Activated CD8-positive, alpha-beta T cell treated with anti-CD3 and anti-CD28 coated beads for 36 hours (primary cell): ENCODE measurements at regions not wholly inside any gene's neighbourhood (a gene's known extent, or its start where the extent isn't known, plus 50 kb on each side); places are given as distances from the start of the nearest gene placed in this dataset.

ENCODE experiments used
- ATAC-seq: fragments of 200-7000 bp; cut with Tn5 transposase; one replicate; pipeline ENCODE4 v1.10.0; 2021; ENCODE audit warnings: mild to moderate bottlenecking, moderate library complexity
- CTCF ChIA-PET: fragments of 350-600 bp; sonication (Branson Sonifier 250); formaldehyde crosslinking; loops from one replicate; lab custom pipeline; 2021; ENCODE audit warnings: antibody characterized with exemption; lab: Charles Lee
- POLR2A ChIA-PET: fragments of 350-600 bp; sonication (Branson Sonifier 250); formaldehyde crosslinking; loops from one replicate; lab custom pipeline; 2021; ENCODE audit warnings: antibody characterized with exemption; lab: Charles Lee
- DNase-seq: peaks from one replicate; pipeline ENCODE4 v3.0.0-alpha.2; 2020
- H3K27ac Mint-ChIP-seq: one replicate; pipeline ENCODE4 v1.8.0; 2021; ENCODE audit warnings: mild to moderate bottlenecking, mixed read lengths
- H3K27me3 Mint-ChIP-seq: one replicate; pipeline ENCODE4 v1.8.0; 2021; ENCODE audit warnings: mixed read lengths
- H3K36me3 Mint-ChIP-seq: one replicate; pipeline ENCODE4 v1.8.0; 2021; ENCODE audit warnings: low read depth, mixed read lengths
- H3K4me1 Mint-ChIP-seq: one replicate; pipeline ENCODE4 v1.8.0; 2021; ENCODE audit warnings: low read depth, mixed read lengths
- H3K4me3 Mint-ChIP-seq: one replicate; pipeline ENCODE4 v1.8.0; 2021; ENCODE audit warnings: mild to moderate bottlenecking, moderate library complexity, mixed read lengths
- H3K9me3 Mint-ChIP-seq: one replicate; pipeline ENCODE4 v1.8.0; 2021; ENCODE audit warnings: mixed read lengths
- intact Hi-C: fragments of 100-400 bp; cut with micrococcal nuclease; formaldehyde crosslinking; loops from one replicate; pipeline ENCODE4 v1.10.0; 2022
- TF ChIP-seq, protein P1 (sequence below): fragments of 200-600 bp; IDR thresholded peaks from one replicate; pipeline ENCODE4 v1.8.0; 2022; ENCODE audit warnings: antibody characterized with exemption, mild to moderate bottlenecking

DNA sequence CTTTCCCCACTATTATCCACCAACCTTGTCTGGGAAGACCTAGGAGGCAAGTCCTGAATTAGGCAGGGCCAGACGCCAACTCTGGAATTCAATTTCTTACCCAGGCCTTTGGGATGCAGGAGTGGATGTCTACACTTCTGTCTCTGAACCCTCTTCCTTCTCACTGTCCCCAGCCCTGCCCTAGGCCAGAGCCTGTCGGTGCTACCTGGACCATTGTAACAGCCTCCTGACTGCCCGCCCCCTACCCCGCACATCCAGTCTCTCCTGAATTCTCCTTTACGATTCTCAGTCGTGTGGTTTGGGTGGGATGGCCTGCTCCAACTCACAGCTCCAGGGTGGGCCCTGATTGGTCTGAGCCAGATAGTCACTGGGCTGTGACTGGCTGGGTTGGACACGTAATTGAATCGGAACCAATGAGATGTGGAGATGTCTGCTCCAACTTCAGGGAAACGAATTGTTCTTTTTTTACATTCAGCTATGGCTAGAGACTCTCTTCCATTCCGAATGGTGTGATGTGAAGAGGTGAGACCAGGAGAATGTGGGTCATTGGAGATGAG, 304.6 kb downstream of the PTPRU start:
- DNase-seq: no peak
- Mint-ChIP-seq H3K4me1 (no peaks in the 10 kb centered on the region), H3K27me3 (no peaks in the 10 kb centered on the region), H3K9me3 (no peaks in the 10 kb centered on the region), H3K4me3 (no peak overlapping the region), H3K36me3 (no peaks in the 10 kb centered on the region), H3K27ac (no peak overlapping the region)
- TF ChIP-seq, protein P1, sequence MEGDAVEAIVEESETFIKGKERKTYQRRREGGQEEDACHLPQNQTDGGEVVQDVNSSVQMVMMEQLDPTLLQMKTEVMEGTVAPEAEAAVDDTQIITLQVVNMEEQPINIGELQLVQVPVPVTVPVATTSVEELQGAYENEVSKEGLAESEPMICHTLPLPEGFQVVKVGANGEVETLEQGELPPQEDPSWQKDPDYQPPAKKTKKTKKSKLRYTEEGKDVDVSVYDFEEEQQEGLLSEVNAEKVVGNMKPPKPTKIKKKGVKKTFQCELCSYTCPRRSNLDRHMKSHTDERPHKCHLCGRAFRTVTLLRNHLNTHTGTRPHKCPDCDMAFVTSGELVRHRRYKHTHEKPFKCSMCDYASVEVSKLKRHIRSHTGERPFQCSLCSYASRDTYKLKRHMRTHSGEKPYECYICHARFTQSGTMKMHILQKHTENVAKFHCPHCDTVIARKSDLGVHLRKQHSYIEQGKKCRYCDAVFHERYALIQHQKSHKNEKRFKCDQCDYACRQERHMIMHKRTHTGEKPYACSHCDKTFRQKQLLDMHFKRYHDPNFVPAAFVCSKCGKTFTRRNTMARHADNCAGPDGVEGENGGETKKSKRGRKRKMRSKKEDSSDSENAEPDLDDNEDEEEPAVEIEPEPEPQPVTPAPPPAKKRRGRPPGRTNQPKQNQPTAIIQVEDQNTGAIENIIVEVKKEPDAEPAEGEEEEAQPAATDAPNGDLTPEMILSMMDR: no peak
- CTCF ChIA-PET: no interaction called here
- intact Hi-C loops: no loop called here
- no peak for ATAC-seq
- POLR2A ChIA-PET: no interaction called here

DNA sequence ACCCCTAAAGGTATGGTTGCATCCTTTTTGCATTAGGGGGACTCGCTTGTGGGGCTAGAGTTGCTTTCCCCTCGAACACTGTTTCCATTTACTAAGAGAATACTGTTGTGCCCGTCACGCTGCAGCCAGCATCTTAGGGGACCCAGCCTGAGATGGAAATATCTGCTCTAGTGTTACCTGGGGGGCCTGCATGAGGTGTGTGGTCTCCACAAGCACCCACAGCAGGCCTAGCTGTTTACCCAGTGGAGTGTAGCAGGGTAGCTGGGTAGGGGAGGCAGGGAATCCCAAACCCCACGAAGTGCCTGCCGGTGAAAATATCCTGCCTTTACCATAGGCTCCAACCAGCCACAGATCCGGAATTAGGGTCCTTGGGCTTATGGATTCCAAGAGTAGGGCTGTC, 303.6 kb downstream of the PTPRU start:
- POLR2A ChIA-PET: no interaction called here

DNA sequence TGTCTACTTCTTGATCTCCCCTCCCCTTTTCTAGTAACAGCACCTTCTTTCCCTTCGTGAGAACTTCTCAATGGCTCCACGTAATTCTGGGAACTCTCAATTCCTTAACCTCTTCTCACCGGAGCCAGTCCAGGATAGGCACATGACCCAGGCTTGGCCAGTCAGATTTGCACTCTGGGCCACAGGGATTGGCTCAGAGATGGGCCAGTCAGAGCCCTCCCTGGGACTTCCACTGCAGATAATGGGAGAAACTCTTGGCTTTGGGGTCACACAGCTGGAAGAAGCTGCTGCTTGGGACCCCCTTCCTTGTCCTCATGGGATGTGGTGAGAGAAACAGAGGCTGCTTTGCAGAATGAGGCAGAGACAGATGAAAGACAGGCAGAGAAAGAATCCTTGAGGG, 302.3 kb downstream of the PTPRU start:
- TF ChIP-seq, protein P1: no peak
- ChIA-PET CTCF (no interaction called here), POLR2A (no interaction called here)
- intact Hi-C loops: no loop called here
- Mint-ChIP-seq H3K27ac (no peak overlapping the region), H3K4me1 (no peaks in the 10 kb centered on the region), H3K9me3 (peaks cover 4% of the 10 kb centered on the region), H3K27me3 (no peaks in the 10 kb centered on the region), H3K4me3 (no peak overlapping the region), H3K36me3 (no peaks in the 10 kb centered on the region)
- DNase-seq (no peak), ATAC-seq (no peak)

More for the DNA sequence above, 303.6 kb downstream of the PTPRU start:
- H3K27ac Mint-ChIP-seq: no peak overlapping the region
- no peaks in the 10 kb centered on the region for H3K27me3 Mint-ChIP-seq
- H3K4me1 Mint-ChIP-seq: no peaks in the 10 kb centered on the region
- ATAC-seq (no peak), DNase-seq (no peak)
- CTCF ChIA-PET: no interaction called here
- H3K4me3 Mint-ChIP-seq: no peak overlapping the region
- TF ChIP-seq, protein P1: no peak
- H3K9me3 Mint-ChIP-seq: no peaks in the 10 kb centered on the region
- H3K36me3 Mint-ChIP-seq: no peaks in the 10 kb centered on the region
- intact Hi-C loops: no loop called here

DNA sequence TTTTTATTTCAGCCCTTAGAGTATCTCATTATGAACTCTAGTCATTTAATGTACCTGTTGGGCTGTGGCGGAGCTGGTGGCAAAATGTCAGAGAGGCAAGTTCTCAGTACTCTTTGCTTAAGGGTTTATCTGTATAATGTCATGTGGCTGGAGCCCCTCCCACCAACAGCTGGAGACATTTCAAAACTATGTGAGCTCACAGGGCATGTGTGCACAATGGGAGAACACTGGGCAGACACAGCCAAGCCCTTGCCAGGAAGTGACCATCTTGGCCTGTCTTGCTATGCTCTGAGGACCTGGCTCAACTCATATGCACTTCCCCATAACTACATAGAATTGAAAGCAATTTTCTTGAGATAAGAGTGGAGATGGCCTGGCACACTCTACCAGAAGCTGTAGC, 296.4 kb downstream of the PTPRU start:
- Mint-ChIP-seq H3K36me3 (no peaks in the 10 kb centered on the region), H3K4me3 (no peak overlapping the region), H3K27me3 (no peaks in the 10 kb centered on the region), H3K4me1 (no peaks in the 10 kb centered on the region), H3K27ac (no peak overlapping the region), H3K9me3 (peaks cover 20% of the 10 kb centered on the region)
- ChIA-PET POLR2A (no interaction called here), CTCF (interaction anchor here (0.7 kb wide), 1 partner anchor 329 kb away, joined by 3 read pairs; no protein-coding TSS in a partner anchor)
- no peak for ATAC-seq
- TF ChIP-seq, protein P1: no peak
- intact Hi-C loops: no loop called here
- DNase-seq: no peak

DNA sequence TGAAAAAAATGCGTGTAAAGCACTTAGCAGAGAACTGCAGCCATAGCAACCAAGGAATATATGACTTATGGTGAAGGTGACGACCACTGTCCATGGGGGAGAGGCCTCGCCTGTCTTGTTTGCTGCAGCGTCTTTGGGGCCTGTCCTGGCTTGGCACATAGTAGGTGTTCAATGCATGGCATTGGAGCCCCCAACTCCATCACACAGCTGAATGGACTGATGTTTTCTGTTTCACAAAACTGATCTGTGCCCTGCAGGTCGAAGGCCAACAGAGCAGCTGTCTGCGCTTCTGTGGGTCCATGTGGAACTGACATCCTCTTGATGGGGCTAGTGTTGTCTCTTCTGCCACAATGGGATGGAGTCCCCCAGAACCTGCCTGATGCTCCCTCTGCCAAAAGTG, 296.0 kb downstream of the PTPRU start:
- no peaks in the 10 kb centered on the region for H3K4me1 Mint-ChIP-seq
- no peak overlapping the region for H3K4me3 Mint-ChIP-seq
- DNase-seq: no peak
- no peaks in the 10 kb centered on the region for H3K36me3 Mint-ChIP-seq
- no peak for ATAC-seq
- POLR2A ChIA-PET: no interaction called here
- CTCF ChIA-PET: no interaction called here
- H3K9me3 Mint-ChIP-seq: peaks cover 20% of the 10 kb centered on the region
- H3K27me3 Mint-ChIP-seq: peaks cover 1% of the 10 kb centered on the region
- H3K27ac Mint-ChIP-seq: no peak overlapping the region
- intact Hi-C loops: no loop called here
- TF ChIP-seq, protein P1: no peak
